H9 (cell line): ENCODE measurements at regions not wholly inside any gene's neighbourhood (a gene's known extent, or its start where the extent isn't known, plus 50 kb on each side); places are given as distances from the start of the nearest gene placed in this dataset.

Source experiments
- DNase-seq: peaks from one replicate; pipeline ENCODE4 v3.0.0-alpha.2; 2017
- H2AFZ ChIP-seq: one replicate; pipeline ENCODE4 v1.6.1; 2013; ENCODE audit warnings: mild to moderate bottlenecking, low read length, control low read depth, moderate library complexity
- H2AK5ac ChIP-seq: 2 replicates; pipeline ENCODE4 v1.6.1; 2013; ENCODE audit warnings: low read length, control low read depth, mixed read lengths; ENCODE audit not compliant: insufficient read length
- H2BK120ac ChIP-seq: one replicate; pipeline ENCODE4 v1.6.1; 2013; ENCODE audit warnings: low read depth, mild to moderate bottlenecking, low read length, control low read depth, inconsistent platforms; ENCODE audit not compliant: poor library complexity, severe bottlenecking
- H2BK12ac ChIP-seq: 2 replicates; pipeline ENCODE4 v1.6.1; 2013; ENCODE audit warnings: low read length, control low read depth, mixed read lengths, low read depth; ENCODE audit not compliant: insufficient read length
- H2BK15ac ChIP-seq: 2 replicates; pipeline ENCODE4 v1.6.1; 2013; ENCODE audit warnings: low read depth, low read length, control low read depth
- H2BK20ac ChIP-seq: one replicate; pipeline ENCODE4 v1.6.1; 2013; ENCODE audit warnings: low read depth, mild to moderate bottlenecking, low read length, control low read depth, inconsistent platforms; ENCODE audit not compliant: poor library complexity, severe bottlenecking
- H2BK5ac ChIP-seq: 2 replicates; pipeline ENCODE4 v1.6.1; 2013; ENCODE audit warnings: low read length, control low read depth, mixed read lengths; ENCODE audit not compliant: insufficient read length
- H3K14ac ChIP-seq: 2 replicates; pipeline ENCODE4 v1.6.1; 2013; ENCODE audit warnings: low read length, control low read depth; ENCODE audit not compliant: insufficient read depth
- H3K18ac ChIP-seq: 2 replicates; pipeline ENCODE4 v1.6.1; 2013; ENCODE audit warnings: low read depth, mild to moderate bottlenecking, mixed read lengths, low read length, control low read depth; ENCODE audit not compliant: insufficient read length
- H3K23ac ChIP-seq: 2 replicates; pipeline ENCODE4 v1.6.1; 2013; ENCODE audit warnings: low read length, control low read depth, mixed read lengths, low read depth; ENCODE audit not compliant: insufficient read length
- H3K23me2 ChIP-seq: 2 replicates; pipeline ENCODE4 v1.6.1; 2013; ENCODE audit warnings: low read depth, mild to moderate bottlenecking, mixed read lengths, low read length, control low read depth; ENCODE audit not compliant: insufficient read length, poor library complexity, severe bottlenecking
- H3K27ac ChIP-seq: 2 replicates; pipeline ENCODE4 v1.5.1; 2013; ENCODE audit warnings: low read length, control low read depth, mixed read lengths, low read depth; ENCODE audit not compliant: insufficient read length
- H3K27me3 ChIP-seq: 2 replicates; pipeline ENCODE4 v1.6.1; 2013; ENCODE audit warnings: low read length, control low read depth, inconsistent platforms; ENCODE audit not compliant: insufficient read depth
- H3K4ac ChIP-seq: 2 replicates; pipeline ENCODE4 v1.6.1; 2013; ENCODE audit warnings: low read depth, mild to moderate bottlenecking, control low read depth, inconsistent platforms, low read length, moderate library complexity
- H3K4me1 ChIP-seq: 2 replicates; pipeline ENCODE4 v1.6.1; 2013; ENCODE audit warnings: low read length, control low read depth, inconsistent platforms; ENCODE audit not compliant: insufficient read depth
- H3K4me2 ChIP-seq: 2 replicates; pipeline ENCODE4 v1.6.1; 2013; ENCODE audit warnings: low read length, control low read depth, mixed read lengths; ENCODE audit not compliant: insufficient read length, insufficient read depth
- H3K56ac ChIP-seq: 2 replicates; pipeline ENCODE4 v1.6.1; 2013; ENCODE audit warnings: low read depth, mild to moderate bottlenecking, mixed read lengths, low read length, control low read depth; ENCODE audit not compliant: insufficient read length
- H3K79me1 ChIP-seq: 2 replicates; pipeline ENCODE4 v1.6.1; 2013; ENCODE audit warnings: low read depth, mild to moderate bottlenecking, moderate library complexity, low read length, control low read depth, inconsistent platforms; ENCODE audit not compliant: insufficient read depth, poor library complexity, severe bottlenecking
- H3K79me2 ChIP-seq: 2 replicates; pipeline ENCODE4 v1.6.1; 2013; ENCODE audit warnings: low read length, control low read depth, inconsistent platforms; ENCODE audit not compliant: insufficient read depth
- H3K9ac ChIP-seq: 2 replicates; pipeline ENCODE4 v1.6.1; 2013; ENCODE audit warnings: low read length, control low read depth, mixed read lengths; ENCODE audit not compliant: insufficient read length; ENCODE audit errors: extremely low read depth
- H3K9me3 ChIP-seq: one replicate; pipeline ENCODE4 v1.6.1; 2013; ENCODE audit warnings: low read depth, low read length, inconsistent platforms; ENCODE audit not compliant: control insufficient read depth
- H3T11ph ChIP-seq: one replicate; pipeline ENCODE4 v1.6.1; 2013; ENCODE audit warnings: mild to moderate bottlenecking, low read length, control low read depth, inconsistent platforms
- H4K20me1 ChIP-seq: one replicate; pipeline ENCODE4 v1.6.1; 2013; ENCODE audit not compliant: control insufficient read depth, insufficient read length, insufficient read depth
- H4K5ac ChIP-seq: 2 replicates; pipeline ENCODE4 v1.6.1; 2013; ENCODE audit warnings: low read depth, mild to moderate bottlenecking, mixed read lengths, low read length, control low read depth; ENCODE audit not compliant: insufficient read length
- H4K8ac ChIP-seq: replicated peaks from 2 replicates; pipeline ENCODE4 v1.6.1; 2013; ENCODE audit warnings: low read length, control low read depth, mixed read lengths, low read depth; ENCODE audit not compliant: insufficient read length
- H4K91ac ChIP-seq: 2 replicates; pipeline ENCODE4 v1.6.1; 2013; ENCODE audit warnings: low read depth, mild to moderate bottlenecking, moderate library complexity, mixed read lengths, low read length, control low read depth; ENCODE audit not compliant: insufficient read length
- H3K27ac Mint-ChIP-seq, 3 experiments: 2 replicates in 2 of 3; 3 replicates in 1 of 3; pipeline ENCODE4 v1.8.0; 2020 to 2021; ENCODE audit warnings: mixed read lengths in 3 of 3, mild to moderate bottlenecking in 1 of 3, moderate library complexity in 1 of 3
- H3K27me3 Mint-ChIP-seq: 2 replicates; pipeline ENCODE4 v1.8.0; 2021; ENCODE audit warnings: low read depth, mild to moderate bottlenecking, moderate library complexity, mixed read lengths
- H3K36me3 Mint-ChIP-seq, 3 experiments: 2 replicates in 2 of 3; 3 replicates in 1 of 3; pipeline ENCODE4 v1.8.0; 2020 to 2021; ENCODE audit warnings: low read depth in 3 of 3, mixed read lengths in 3 of 3; ENCODE audit not compliant: insufficient read depth in 1 of 3
- H3K4me1 Mint-ChIP-seq, 2 experiments: 2 replicates each; pipeline ENCODE4 v1.8.0; 2020; ENCODE audit warnings: mixed read lengths in 2 of 2
- H3K4me3 Mint-ChIP-seq, 2 experiments: 2 replicates in 1 of 2; 3 replicates in 1 of 2; pipeline ENCODE4 v1.8.0; 2020 to 2021; ENCODE audit warnings: mild to moderate bottlenecking in 2 of 2, mixed read lengths in 2 of 2, moderate library complexity in 1 of 2
- H3K9me3 Mint-ChIP-seq, 2 experiments: 2 replicates in 1 of 2; 3 replicates in 1 of 2; pipeline ENCODE4 v1.8.0; 2020; ENCODE audit warnings: mild to moderate bottlenecking in 2 of 2, mixed read lengths in 2 of 2, moderate library complexity in 1 of 2
- WGBS: extraction: QIAGEN DNeasy Blood & Tissue Kit; methylation state at CpG from one replicate; pipeline ENCODE4 v1.1.7; 2013; ENCODE audit warnings: missing lambda C conversion rate, low lambda C conversion rate, mixed read lengths; ENCODE audit not compliant: insufficient read length; ENCODE audit errors: extremely low coverage; 5-methylcytosine and 5-hydroxymethylcytosine counted together
- TF ChIP-seq, protein P1 (sequence below): fragments of 200-600 bp; sonication (generic); conservative IDR thresholded peaks from 3 replicates; pipeline ENCODE4 v1.8.0; 2021; ENCODE audit warnings: antibody characterized with exemption, mild to moderate bottlenecking

DNA sequence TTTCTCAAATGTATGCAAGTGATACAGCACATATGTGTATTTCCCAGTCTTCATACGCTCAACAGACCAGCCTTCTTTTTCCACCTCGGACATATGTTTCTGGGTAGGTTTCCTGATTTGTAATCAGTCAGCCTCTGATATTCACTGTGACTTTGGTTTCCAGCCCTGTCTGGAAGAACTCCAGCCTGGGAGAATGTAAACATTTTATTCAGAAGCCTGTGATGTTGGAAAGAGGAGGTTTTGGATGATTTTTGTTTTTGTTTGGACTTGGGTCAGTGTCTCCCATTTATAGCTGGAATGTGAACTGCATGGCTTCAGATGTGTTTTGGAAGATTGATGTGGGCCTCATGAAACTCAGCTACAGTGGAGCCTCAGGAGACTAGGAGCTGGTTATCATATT, 172.2 kb upstream of the CENPW start:
- Mint-ChIP-seq H3K4me3 (no peak overlapping the region), H3K27ac (0 out of 7 replicates have a peak overlapping the region, but pooled peaks of 1 of the 3 experiments have one; percentile 24), H3K4me1 (peaks cover 13 to 15% of the 10 kb centered on the region in 2 experiments), H3K9me3 (peaks cover 11 to 21% of the 10 kb centered on the region in 2 experiments), H3K36me3 (peaks cover 11 to 17% (median 15%) of the 10 kb centered on the region in 3 experiments; a peak in 6 of 7 replicates), H3K27me3 (no peaks in the 10 kb centered on the region)
- no peak overlapping the region for H3K18ac ChIP-seq
- H2BK15ac ChIP-seq = no peak overlapping the region
- H3K27me3 ChIP-seq = no peaks in the 10 kb centered on the region
- no peak overlapping the region for H4K8ac ChIP-seq
- no peak overlapping the region for H3K4ac ChIP-seq
- H2BK20ac ChIP-seq = no peak overlapping the region
- H4K20me1 ChIP-seq = no peaks in the 10 kb centered on the region
- no peak overlapping the region for H2AFZ ChIP-seq
- H3K23ac ChIP-seq = no peak overlapping the region
- H3K9me3 ChIP-seq = no peaks in the 10 kb centered on the region
- no peak overlapping the region for H3K56ac ChIP-seq
- no peaks in the 10 kb centered on the region for H3K79me1 ChIP-seq
- no peak overlapping the region for H4K91ac ChIP-seq
- no peaks in the 10 kb centered on the region for H3K79me2 ChIP-seq
- no peak overlapping the region for H3K14ac ChIP-seq
- no peak overlapping the region for H3K27ac ChIP-seq
- no peak overlapping the region for H2BK5ac ChIP-seq
- H2BK120ac ChIP-seq = no peak overlapping the region
- H4K5ac ChIP-seq = no peak overlapping the region
- no peak overlapping the region for H3T11ph ChIP-seq
- no peak overlapping the region for H3K4me2 ChIP-seq
- H2AK5ac ChIP-seq = no peak overlapping the region
- no peak for DNase-seq
- H3K9ac ChIP-seq = no peak overlapping the region
- TF ChIP-seq, protein P1, sequence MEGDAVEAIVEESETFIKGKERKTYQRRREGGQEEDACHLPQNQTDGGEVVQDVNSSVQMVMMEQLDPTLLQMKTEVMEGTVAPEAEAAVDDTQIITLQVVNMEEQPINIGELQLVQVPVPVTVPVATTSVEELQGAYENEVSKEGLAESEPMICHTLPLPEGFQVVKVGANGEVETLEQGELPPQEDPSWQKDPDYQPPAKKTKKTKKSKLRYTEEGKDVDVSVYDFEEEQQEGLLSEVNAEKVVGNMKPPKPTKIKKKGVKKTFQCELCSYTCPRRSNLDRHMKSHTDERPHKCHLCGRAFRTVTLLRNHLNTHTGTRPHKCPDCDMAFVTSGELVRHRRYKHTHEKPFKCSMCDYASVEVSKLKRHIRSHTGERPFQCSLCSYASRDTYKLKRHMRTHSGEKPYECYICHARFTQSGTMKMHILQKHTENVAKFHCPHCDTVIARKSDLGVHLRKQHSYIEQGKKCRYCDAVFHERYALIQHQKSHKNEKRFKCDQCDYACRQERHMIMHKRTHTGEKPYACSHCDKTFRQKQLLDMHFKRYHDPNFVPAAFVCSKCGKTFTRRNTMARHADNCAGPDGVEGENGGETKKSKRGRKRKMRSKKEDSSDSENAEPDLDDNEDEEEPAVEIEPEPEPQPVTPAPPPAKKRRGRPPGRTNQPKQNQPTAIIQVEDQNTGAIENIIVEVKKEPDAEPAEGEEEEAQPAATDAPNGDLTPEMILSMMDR = no peak
- no CpG with 5 or more reads among the region's 2 CpGs for WGBS
- H2BK12ac ChIP-seq = no peak overlapping the region
- no peaks in the 10 kb centered on the region; the same call in 1 of the 2 replicates for H3K4me1 ChIP-seq
- no peaks in the 10 kb centered on the region for H3K23me2 ChIP-seq
